Astrocyte of the hippocampus (primary cell): ENCODE measurements at regions not wholly inside any gene's neighbourhood (a gene's known extent, or its start where the extent isn't known, plus 50 kb on each side); places are given as distances from the start of the nearest gene placed in this dataset.

ENCODE experiments used
- DNase-seq: peaks from one replicate; pipeline ENCODE4 v3.0.0; 2011; ENCODE audit warnings: low read depth, low spot score

DNA sequence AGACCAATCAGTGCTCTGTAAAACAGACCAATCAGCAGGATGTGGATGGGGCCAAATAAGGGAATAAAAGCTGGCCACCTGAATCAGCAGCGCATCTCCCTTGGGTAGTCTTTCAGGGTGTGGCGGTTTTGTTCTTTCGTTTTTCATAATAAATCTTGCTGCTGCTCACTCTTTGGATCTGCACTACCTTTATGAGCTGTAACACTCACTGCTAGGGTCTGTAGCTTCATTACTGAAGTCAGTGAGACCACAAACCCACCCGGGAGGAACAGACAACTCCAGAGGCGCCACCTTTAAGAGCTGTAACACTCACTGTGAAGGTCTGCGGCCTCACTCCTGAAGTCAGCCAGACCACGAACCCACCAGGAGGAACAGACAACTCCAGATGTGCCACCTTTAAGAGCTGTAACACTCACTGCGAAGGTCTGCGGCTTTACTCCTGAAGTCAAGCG is 175.5 kb upstream of the PDGFD start:
- no peak for DNase-seq

DNA sequence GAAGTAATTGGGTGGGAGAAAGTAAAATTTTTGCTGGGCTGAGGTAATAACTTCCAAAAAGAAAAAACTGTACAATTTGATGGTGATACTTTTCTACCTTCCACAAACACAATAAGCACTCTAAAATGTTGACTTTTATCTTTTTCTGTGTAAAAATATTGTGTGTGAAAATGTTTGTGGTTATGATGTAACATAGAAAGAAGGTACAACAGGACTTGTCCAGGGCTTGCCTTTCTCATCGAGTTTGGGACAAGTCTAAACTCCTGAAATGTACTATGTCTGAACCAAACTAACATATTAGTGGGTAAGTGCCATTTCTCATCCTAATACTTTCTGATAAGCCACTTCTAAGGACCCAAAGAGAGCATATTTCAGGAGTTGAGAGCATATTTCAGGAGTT is 174.2 kb upstream of the PDGFD start:
- DNase-seq: peak; percentile 65

DNA sequence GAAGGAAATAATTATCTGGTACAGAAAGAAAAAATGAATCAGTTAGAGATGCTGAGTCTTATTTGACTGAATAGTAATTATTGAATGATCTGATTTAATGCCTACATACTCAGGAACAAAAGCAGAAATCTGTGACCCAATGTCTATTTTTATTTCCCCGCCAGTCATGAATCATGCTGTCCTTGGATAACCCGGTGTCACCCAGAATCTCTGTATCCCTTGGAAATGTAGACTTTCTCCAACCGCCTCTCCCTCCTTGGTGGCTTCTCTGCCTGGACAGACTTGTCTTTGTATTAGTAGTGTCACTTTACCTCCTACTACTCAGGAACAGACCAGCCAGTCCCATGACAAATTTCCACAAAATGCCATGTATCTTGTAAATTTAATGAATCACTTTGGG is 173.3 kb upstream of the PDGFD start:
- peak; percentile 28 for DNase-seq

DNA sequence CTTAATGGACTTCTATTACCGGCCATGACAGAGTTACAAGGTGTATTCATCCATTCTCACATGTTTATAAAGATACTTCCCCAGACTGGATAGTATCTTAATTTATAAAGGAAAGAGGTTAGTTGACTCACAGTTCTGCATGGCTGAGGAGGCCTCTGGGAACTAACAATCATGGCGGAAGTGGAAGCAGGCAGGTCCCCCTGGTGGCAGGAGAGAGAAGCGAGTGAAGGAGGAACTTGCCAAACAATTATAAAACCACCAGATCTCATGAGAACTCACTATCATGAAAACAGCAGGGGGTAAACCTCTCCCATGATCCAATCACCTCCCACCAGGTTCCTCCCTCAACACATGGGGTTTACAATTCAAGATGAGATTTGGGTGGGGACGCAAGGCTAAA is 170.0 kb upstream of the PDGFD start:
- no peak for DNase-seq

DNA sequence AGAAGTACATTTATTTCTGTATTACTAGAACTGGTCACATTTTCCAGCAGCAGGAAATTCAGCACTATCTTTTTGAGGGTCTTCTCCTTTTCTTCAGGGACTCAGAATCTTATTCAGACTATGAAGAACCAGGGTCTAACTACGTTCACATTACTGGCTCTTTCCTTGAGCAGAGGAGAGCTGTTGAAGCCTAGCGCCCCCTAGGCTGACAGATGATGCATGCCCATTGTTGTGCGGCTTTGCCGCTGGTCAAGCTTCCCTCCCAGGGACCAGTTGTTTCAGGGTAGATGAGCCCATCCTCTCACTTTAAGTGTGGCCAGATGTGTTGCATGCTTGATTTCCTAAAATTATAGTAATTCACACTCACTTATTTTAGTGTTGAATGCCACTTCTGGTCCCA is 168.2 kb upstream of the PDGFD start:
- DNase-seq: no peak

DNA sequence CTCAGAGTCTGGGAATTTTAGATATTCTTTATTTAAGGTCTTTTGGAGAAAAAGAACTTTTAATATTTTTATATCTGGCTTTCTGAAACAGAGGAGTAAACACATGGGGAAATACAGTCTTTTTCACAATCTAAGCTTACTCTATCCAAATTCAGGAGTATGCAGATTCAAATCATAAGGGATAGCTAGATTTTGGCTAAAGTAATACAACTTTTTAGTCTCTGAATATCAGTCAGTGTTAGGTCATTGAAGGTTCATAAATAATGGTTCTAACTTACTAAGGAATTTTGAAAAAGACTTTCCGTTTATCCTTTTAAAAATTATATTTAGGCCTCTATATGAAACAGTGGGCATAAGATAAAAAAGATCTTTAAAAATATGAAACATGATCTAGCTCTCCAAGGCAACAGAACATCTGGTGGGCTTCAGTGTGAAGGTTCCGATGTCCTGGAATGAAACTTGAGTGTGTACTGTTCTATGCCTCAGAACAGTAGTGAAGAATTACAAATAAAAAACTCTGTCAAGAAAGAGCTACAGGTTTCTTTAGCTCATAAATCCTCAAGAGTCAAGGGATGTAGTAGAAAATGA is 165.2 kb upstream of the PDGFD start:
- no peak for DNase-seq

DNA sequence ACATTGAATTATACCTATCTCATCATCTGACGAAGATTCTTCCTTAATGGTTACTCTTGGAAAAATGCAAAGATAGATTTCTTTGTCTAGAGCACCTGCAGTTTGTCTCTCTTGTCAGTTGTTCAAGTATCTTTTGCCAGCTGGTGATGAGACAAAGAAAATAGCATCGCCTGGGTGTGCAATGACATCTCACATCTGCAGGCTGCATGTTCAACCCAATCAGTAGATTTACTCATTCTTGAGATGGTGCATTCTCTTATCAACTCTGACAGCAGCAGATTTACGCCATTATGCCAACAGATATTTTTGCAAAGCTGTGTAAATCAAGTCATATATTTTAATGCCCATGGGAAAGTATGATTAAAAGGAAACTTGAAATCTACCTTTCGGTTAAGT is 164.6 kb upstream of the PDGFD start:
- no peak for DNase-seq

DNA sequence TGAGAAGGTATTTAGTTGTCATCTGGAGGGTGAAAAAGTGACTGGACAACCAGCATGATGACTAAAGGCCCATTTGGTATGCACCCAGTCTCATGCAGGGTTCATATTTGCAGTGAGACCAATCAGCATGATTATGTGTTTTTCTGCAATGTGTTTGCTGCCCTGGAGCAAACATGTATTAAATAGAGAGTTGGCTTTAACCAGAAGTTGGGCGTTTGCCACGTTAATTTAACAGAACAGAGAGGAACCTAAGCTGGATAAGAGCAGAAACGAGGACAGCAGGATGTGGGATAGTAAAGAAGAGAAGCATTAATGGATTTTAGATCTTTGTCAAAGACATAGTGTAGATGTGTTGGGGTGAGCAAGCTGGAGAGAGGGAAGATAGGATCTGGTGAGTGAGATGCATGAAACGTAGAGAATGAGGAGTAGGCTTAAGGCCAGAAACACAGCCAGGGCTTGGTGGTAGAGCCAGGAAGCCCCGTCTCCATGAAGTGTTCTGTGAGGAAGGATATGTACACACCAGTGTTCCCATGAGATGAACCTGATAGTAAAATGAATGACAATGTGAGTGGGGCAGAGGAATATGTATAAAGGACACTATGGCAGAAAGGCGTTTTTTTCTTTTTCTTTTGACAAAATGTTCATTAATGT is 164.0 kb upstream of the PDGFD start:
- no peak for DNase-seq

DNA sequence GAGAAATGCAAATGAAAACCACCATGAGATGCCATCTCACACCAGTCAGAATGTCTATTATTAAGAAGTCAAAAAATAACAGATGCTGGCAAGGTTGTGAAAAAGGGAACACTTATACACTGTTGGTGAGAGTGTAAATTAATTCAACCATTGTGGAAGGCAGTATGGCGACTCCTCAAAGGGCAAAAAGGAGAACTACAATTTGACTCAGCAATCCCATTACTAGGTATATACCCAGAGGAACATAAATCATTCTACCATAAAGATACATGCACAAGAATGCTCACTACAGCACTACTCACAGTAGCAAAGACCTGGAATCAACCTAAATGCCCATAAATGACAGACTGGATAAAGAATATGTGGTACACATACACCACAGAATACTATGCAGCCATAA is 161.1 kb upstream of the PDGFD start:
- no peak for DNase-seq

DNA sequence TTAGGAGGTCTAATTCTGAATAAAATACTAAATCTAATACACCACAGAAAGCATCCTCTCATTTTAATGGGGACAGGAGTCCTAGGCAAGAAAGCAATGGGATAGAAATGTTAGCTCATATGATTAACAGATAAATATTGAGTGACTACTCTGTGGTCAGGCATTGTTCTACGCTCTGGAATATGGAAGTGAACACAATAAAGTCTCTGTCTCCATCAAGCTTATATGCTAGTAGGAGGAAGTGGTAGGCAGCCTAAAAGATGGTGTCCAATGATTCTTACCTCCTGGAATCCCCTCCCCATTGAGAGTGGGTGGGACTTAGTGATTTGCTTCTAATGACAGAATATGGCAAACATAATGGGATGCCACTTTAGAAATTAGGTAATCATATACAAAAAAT is 160.3 kb upstream of the PDGFD start:
- no peak for DNase-seq

DNA sequence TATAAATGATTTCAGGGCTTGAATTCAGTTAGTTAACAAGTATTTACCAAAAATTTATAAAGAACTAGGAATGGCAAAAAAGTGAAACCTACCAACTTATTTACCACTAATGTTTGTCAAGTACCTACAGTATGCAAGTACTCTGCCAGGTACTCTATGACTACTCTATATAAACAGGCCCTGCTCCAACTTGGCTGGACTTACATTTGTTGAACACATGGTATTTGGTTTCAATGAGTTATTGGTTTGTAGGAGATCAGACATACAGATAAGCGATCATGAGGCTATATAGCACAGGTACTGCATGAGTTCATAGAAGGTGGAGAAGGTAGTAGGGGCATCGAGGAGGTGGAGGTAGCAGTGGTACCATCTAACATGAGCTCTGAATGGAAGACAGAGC is 159.9 kb upstream of the PDGFD start:
- no peak for DNase-seq

DNA sequence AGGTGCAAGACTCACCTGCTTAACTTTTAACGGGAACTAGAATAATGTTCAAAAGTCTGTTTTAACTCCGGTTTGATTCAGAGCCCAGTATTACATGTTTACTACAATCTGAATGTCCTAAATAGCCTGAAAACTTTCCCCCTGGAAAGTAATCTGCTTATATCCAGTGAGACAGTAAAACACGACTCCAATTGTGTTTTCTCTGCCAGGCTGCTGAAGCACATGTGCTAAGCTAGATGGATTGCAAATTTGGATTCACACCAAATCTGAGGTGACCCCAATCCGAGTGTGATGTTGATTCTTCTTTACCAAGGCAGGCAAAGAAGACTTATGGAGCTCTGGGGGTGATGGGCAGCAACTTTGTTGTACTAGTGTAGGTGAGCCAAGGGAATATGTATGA is 158.7 kb upstream of the PDGFD start:
- DNase-seq: no peak

DNA sequence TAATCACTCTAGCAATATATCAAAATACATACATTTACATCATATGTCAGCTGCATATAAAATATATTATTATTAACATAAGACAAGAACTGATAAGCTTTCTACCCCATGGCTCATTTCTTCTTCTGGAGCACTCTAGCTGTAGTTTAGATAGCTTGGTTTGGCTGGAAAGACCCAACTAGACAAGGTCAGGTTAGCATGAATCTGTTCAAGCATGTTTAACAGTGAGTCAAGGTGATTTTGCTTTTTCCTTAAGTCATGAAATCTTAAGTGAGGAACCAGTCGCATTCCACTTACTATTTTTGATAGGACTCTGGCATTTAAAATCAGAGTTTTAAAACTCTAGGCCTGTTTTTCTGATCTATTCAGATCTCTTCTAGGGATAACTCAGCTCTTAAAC is 157.0 kb upstream of the PDGFD start:
- no peak for DNase-seq

DNA sequence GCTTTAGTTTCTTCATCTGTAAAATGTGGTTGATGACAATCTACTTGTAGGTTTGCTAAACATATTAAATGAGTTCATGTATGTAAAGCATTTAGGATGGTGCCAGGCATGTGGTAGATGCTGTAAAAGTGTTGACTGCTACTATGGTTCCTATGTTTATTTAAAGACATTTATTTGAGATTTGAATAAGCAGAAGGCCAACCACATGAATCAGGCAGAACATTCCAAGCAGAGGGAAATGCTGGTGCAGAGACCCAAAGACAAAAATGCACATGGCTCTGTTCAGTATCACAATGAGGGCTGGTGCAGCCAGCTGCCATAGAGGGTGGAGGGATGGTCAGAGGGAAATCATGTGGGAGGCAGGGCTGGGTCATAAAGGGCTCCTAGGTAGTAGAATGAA is 156.2 kb upstream of the PDGFD start:
- peak; percentile 74 for DNase-seq

DNA sequence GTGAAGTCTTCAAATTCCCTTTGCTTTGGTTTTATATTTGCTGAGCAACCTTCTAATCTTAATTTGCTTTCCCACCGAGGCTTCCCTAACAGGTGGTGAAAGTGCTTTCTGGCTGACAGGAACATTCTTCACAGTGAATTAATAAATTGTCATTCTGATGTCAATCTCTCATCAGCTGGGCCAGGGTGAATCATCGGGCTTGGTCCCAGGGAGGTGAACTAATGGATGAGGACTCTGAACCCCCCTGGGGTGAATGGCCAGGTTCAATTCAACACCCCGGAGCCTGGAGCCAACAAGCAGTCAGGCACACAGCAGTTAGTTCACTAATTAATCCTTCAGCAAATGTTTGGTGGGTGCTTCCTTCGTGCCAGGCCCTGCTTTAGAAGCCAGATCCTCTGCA is 155.4 kb upstream of the PDGFD start:
- peak; percentile 7 for DNase-seq

DNA sequence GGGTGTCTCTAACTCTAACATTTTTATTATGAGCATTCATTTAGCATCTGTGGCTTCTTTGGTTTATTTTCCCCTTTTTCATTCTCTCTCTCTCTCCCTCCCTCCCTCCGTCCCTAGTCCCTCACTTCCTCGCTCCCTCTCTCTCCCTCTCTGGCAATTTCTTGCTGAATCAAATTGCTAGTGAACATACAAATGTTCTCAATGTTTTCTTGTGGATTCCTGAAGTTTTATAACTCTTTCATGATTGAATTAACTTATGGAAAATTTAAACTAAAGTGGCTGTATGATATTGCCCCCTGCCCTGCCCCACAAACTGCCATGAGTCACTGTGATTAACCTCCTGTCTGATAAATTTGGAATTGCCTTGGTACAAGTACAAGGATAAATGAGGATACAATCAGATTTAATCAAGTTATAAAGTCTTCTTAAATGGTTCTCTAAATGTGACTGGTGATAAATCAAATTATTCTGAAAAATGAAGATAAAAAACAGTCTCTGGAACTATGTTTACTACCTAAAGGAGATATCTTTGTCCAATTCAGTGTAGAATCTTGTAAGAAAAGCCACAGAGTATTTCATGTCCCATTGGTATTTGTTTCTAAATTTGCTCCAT is 143.0 kb upstream of the PDGFD start:
- no peak for DNase-seq

DNA sequence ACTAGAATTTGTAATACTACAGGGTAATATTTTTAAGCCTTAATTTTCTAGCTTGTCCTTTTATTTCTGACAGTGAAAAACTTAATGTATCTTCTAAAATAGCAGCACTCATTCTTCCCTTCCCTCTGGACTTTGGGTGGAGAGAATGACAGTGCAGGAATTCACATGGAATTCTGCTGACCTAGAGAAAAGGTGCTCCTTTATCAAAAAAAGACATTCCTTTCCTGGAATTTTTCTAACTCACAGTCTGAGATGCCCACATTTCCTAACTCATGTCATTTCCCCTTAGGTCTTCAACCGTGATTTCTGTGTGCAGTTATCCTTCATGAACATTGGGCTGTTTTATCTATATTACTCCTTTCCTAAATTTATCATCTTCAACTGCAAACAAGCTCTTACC is 137.8 kb upstream of the PDGFD start:
- no peak for DNase-seq

DNA sequence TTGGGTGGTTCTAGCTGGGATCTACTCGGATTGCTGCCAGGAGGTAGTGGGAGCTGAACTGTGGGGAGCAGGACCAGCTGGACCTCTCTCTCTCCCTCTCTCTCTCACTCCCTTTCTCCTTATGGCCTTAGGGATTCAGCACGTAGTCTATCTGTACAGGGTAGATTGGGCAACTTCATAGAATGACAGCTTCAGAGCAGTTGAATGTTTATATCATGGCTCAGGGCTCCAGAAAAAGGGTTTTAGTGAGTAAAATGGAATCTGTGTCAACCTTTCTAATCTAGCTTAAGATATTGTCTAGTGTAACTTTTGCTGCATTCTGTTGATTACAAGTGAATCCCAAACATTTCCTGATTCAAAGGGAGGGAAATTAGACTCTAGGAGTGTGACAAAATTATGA is 127.7 kb upstream of the PDGFD start:
- no peak for DNase-seq

DNA sequence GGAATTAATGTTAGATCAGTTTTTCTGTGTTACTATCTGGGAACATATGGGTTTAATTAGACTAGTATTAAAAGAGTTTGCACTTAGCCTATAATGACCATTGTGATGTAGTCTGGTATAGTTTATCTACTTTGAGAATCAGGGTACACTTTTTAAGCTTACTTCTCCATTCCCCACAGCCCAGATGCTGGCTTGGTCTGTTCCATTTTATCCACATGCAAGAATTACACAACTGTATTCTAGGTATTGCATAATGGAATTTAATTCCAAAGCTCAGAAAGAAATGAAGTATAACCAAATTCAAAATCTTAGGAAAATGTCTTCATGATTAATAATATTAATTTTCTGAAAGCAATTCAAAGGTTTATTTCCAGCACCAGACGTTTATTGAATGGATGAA is 122.2 kb upstream of the PDGFD start:
- no peak for DNase-seq

DNA sequence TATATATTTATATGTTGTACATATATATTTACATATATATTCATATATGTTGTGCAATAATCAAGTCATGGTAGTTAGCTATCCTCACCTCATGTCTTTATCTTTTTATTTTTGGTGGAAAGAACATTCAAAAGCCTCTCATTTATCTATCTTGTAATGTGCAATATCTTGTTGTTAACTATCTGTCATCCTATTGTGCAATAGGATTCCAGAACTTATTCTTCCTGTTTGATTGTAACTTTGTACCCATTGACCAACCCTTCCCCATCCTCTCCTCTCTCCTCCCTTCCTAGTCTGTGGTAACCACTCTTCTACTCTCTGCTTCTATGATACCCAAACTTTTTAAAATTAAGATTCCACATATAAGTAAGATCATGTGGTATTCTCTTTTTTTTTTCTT is 115.6 kb upstream of the PDGFD start:
- DNase-seq: no peak

DNA sequence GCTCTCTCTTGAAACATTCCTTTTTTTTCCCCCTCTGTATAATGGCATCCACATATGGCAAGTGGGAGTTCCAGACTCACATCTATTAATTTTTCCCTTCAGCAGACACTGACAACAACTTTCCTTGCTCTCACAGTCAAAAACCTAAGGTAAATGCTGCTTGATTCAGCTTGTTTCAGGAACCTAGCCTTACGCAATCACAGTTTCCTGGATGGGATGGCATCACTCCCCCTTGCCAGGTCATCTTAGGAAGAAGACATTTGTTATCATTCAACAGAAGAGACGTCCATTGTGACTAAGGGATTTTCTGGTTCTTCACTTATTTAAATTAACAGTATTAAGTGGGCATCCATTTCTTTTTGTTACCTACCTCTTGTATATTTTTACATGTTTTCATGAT is 112.0 kb upstream of the PDGFD start:
- DNase-seq: no peak

DNA sequence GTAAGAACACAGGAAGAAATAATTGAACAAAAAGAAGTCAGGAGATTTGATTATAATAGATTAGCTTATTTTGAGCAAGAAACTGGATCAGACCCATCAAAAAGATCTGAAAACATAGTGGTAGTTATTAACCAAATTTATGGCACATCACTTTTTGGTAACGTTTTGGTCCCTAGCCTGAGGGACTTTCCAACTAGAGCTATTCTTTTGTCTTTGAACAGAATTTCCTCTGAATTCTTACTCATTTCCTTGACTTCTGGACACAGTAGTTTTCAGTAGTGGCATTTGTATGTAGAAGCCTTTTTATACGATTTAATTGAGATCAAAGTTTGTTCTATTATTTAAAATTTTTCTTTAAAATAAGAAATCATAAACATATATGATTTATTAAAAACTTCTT is 96.5 kb upstream of the PDGFD start:
- DNase-seq: no peak

DNA sequence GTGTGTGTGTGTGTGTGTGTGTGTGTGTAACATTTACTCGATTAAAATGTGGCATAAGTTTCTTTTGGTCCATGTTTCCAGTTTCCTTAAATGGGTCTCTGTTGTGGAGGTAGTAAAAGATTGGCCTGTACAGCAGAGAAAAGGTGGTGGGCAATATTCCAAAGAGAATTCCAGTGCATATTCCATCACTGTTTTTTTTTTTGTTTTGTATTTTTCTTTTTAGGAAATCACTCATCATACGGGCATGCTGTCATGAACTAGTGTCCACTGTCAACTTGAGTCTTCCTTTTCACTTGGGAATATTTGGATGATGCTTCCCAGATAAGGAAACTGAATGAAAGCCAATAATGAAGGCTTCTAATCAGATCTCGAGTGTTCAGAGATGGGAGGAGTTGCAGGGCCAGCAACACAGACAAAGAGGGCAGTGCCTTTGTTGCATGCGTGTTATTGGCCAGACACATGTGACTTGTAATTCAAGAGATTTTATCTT is 95.2 kb upstream of the PDGFD start:
- DNase-seq: peak; percentile 9
